ENCODE measurements at regions not wholly inside any gene's neighbourhood (a gene's known extent, or its start where the extent isn't known, plus 50 kb on each side); places are given as distances from the start of the nearest gene placed in this dataset.

- peak; percentile 89 for DNase-seq
Observed at GRCh38 chr17:12296209-12296625, 275.5 kb downstream of the MAP2K4 start.

DNA sequence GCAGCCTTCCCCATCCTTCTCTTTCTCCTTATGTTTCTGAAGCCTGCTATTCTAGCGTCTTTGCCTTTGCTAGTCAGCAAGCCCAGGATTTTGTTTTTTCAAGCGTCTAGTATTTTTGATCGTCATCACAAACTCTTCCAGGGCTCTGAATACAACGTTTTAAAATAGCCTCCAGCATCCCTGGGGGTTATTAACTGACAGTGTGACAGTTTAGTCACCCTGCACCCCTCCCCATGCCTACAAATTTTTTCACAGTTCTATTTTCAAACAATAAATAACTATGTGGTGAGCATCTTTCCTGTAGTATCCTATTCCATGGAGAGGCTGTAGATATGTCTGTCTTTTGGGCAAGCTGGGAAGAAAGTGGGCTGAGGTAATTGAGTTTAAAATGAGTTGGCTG is 280.9 kb downstream of the MAP2K4 start:
- no peak for DNase-seq

- DNase-seq = no peak
Observed at GRCh38 chr17:12302711-12303110, 282.0 kb downstream of the MAP2K4 start.

- no peak for DNase-seq
Observed at GRCh38 chr17:12310811-12311210, 290.1 kb downstream of the MAP2K4 start.

DNA sequence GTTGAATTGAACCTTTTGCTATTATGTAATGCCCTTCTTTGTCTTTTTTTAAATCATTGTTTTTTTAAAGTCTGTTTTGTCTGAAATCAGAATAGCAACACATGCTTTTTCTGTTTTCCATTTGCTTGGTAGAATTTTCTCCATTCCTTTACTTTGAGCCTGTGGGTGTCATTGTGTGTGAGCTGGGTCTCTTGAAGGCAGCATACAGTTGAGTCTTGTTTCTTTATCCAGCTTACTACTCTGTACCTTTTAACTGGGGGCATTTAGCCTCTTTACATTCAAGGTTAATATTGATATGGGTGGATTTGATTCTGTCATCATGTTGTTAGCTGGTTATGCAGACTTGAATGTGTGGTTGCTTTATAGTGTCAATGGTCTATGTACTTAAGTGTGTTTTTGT is 292.0 kb downstream of the MAP2K4 start:
- DNase-seq = no peak

DNA sequence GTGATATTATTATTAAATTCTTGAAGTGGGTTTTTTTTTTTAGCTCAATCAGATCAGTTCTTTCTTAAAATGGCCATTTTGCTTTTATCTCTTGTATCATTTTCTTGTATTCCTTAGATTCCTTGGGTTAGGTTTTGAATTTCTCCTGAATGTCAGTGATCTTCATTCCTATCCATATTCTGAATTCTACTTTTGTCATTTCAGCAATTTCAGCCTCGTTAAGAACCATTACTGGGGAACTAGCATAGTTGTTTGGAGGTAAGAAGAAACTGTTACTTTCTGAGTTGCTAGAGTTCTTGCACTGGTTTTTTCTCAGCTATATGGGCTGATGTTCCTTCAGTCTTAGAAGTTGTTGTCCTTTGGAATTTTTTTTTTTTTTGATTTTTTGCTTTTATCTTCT is 293.1 kb downstream of the MAP2K4 start:
- DNase-seq = no peak

DNA sequence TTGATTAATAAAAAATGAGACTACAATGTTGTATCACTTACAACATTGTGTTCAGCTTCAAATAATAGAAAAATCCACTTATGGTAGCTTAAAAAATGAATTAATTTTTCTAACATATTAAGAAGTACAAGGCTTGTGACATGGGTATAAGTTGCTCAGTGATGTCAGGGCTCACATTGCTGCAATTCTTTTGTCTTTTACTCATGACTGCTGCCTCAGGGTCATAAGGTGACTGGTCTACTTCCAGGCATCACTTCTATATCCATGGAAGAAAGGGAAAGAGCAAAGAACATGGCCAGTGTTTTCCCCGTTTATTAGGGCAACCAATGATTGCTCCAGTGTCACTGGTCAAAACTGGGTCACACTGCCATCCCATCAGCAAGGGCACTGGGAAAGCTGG is 295.3 kb downstream of the MAP2K4 start:
- no peak for DNase-seq

GRCh38 chr17:12318571-12319266 is 298.0 kb downstream of the MAP2K4 start:
- DNase-seq = peak; percentile 24

DNA sequence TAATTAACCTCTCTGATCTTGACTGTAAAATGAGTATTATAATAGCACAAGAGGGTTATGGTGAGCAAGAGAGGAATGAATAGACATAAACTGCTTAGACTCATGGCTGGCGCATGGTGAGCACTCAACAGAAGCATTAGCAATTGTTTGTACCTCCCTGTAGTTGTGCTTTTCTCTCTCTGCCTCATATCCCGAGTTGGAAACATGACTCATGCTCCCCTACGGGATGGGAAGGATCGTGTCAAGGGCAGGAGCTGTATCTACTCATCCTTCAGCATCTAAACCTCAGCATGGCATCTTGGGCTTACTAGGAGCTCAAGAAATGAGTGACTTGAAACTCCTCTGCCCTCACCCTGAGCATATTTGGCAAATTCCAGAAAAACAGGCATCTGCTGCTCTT is 299.6 kb downstream of the MAP2K4 start:
- no peak for DNase-seq

GRCh38 chr17:12328204-12328603 is 307.5 kb downstream of the MAP2K4 start:
- no peak for DNase-seq

DNA sequence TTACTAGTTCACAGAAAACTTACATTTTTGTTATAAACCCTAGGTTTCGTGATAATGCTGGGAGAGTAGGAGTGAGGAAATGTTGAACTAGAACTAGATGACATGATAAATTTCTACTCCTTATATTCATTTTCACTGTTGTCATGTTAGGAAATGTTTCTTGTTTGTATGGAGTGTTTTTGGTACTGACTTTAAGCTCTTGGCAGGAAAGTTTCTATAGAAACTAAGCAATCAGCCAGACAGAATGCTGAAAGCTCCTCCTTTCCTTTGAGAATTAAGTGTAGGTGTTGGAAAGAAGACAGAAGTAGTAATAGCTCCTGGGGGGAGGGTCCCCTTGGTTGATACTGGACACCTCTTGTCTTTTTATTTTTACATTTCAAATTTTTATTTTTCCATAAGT is 309.8 kb downstream of the MAP2K4 start:
- DNase-seq = no peak

DNA sequence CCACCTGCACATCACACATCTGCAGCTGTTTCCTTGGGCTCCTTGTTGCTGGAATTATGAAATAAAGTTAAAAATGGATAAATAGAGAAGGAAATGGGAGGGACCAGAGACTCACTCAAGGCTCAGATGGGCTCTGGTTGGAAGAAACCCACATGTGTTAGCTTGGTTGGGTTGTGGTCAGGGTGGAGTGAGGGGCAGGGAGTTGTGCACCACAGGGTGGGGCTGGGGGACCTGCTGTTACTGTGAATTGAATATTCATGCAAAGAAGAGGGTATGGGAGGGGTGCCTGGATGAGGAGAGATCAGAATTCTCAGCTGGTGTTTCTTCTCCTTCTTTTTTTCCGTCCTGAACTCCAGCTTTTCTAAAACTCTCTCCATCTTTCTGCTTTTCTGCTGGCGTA is 320.7 kb downstream of the MAP2K4 start:
- DNase-seq = no peak

GRCh38 chr17:12342161-12342560 is 321.5 kb downstream of the MAP2K4 start:
- DNase-seq = no peak

DNA sequence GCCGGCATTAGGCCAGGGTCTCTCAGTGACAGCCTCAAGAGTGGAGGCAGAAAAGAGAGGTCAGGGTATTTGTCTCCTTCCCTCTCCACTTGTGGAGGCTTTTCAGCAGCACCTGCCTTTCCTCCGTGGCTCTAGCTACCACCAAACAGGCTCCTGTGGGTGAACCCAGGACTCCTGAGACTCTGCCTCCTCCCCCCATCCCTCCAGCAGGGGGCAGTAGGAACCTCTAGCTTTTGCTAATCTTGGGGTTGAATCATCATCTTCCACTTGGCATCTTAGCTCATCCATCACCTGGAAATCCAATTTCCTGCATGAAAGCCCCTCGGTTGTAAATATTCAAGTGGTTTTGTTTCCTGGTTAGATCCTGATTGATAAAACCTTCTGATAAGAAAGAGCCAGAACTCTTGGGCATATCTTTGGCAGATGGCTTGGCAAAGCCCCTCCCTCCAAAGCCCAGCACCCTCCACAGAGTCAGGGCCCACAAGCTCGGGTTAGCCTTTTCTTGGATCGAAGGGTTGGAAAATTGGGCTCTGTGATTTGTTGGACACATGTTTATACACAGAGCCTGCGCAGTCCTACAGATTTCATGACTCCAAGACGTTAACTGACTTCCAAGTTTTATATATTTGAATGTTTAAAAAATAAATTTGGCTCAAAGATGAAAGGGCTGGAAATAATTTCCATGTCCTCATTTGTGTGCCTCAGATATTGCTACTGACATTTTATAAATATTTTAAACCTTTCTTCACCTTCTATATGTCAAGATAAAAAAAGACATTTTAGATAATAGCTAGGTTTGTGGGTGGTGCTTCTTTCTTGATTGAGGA is 322.1 kb downstream of the MAP2K4 start:
- no peak for DNase-seq

- DNase-seq = no peak
Observed at GRCh38 chr17:12348476-12348875, 317.2 kb upstream of the MYOCD start.

DNA sequence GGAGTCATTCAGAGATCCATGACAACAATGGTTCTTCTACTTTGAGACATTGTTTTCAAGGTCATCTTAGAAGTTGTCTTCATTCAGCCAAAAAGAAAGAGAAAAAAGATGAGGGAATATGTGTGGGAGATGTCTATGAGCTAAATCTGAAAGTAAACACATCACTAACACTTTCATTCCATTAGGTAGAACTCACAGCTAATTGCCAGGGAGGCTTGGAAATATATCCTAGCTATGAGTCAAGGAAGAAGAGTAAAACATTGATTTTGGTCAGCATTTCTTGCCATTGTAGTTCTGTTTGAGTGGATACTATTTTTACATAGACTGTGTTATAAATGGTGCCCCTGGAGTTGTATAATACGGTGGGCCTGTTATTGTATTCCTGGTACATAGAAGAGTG is 316.4 kb upstream of the MYOCD start:
- DNase-seq = no peak

GRCh38 chr17:12352127-12352526 is 313.6 kb upstream of the MYOCD start:
- no peak for DNase-seq

DNA sequence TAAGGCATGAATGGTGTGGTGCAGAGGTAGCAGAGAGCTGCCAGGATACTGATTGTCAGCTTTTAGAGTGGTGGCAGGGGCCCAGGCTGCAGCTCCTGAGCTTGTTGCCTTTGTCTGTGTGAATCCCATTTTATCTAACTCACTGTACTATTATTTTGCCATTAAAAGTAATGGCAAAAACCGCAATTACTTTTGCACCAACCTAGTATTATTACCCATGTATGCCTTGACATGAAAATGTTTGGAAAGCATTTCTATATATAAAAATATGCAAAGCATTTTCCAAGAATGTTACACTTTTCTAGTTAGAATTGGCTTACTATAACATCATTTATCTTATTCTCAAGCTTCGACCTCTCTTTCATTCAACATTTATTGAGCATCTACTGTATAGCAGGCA is 308.1 kb upstream of the MYOCD start:
- no peak for DNase-seq

GRCh38 chr17:12358477-12358876 is 307.2 kb upstream of the MYOCD start:
- no peak for DNase-seq

- DNase-seq = no peak
Observed at GRCh38 chr17:12362853-12363455, 302.7 kb upstream of the MYOCD start.

GRCh38 chr17:12365805-12366204 is 299.9 kb upstream of the MYOCD start:
- DNase-seq = no peak

DNA sequence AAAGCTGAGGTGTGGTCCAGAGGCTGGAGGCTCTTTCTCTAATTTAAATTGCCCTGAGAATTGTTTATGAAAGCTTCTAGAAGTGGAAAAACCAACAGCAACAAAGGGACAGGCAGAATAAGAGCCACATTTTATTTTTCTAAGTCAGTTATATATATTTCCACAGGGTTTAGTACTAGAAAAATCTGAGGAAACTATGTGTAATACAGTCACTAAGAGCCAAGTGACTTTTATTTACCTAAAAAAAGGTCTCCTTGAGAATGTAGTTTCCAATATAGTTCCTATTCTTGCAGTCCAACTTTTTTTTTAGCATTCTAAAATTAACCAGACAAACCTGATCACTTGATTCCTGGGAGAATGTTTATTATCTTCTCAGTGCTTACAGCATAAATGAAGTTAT is 296.6 kb upstream of the MYOCD start:
- DNase-seq = no peak

- no peak for DNase-seq
Observed at GRCh38 chr17:12376276-12376675, 289.4 kb upstream of the MYOCD start.

- DNase-seq = peak; percentile 50
Observed at GRCh38 chr17:12386225-12386624, 279.5 kb upstream of the MYOCD start.
